GM18499 (cell line): ENCODE measurements at regions not wholly inside any gene's neighbourhood (a gene's known extent, or its start where the extent isn't known, plus 50 kb on each side); places are given as distances from the start of the nearest gene placed in this dataset.
"Not testable (repeated sequence)": the region's sequence is repeated elsewhere in the genome, so short reads cannot be mapped to it uniquely, and the experiment has no call there.

Source experiments
- ATAC-seq: cut with Tn5 transposase; IDR thresholded peaks from one replicate; pipeline ENCODE4 v1.9.1; 2021; ENCODE audit warnings: moderate number of reproducible peaks; ENCODE audit not compliant: insufficient read depth, unreplicated experiment

- ATAC-seq, result no peak
Measured at GRCh38 chrX:115960440-115961084, 210.0 kb upstream of the AGTR2 start.

GRCh38 chrX:115966920-115967319, 203.6 kb upstream of the AGTR2 start:
- ATAC-seq, result no peak

GRCh38 chrX:115968436-115969252, 201.9 kb upstream of the AGTR2 start:
- ATAC-seq, result no peak

- no peak for ATAC-seq
Measured at GRCh38 chrX:115970718-115971117, 199.8 kb upstream of the AGTR2 start.

GRCh38 chrX:115972717-115973116, 197.8 kb upstream of the AGTR2 start:
- ATAC-seq, result no peak

GRCh38 chrX:115978068-115978467, 192.5 kb upstream of the AGTR2 start:
- ATAC-seq, result no peak

- ATAC-seq, result not testable (repeated sequence)
Measured at GRCh38 chrX:115983148-115983547, 187.4 kb upstream of the AGTR2 start.

GRCh38 chrX:115987464-115987863, 183.1 kb upstream of the AGTR2 start:
- ATAC-seq, result not testable (repeated sequence)

- ATAC-seq, result no peak
Measured at GRCh38 chrX:115988825-115989224, 181.7 kb upstream of the AGTR2 start.

GRCh38 chrX:115989686-115990085, 180.9 kb upstream of the AGTR2 start:
- no peak for ATAC-seq

GRCh38 chrX:116009346-116009745, 161.2 kb upstream of the AGTR2 start:
- ATAC-seq, result no peak

GRCh38 chrX:116009861-116010710, 160.5 kb upstream of the AGTR2 start:
- peak; percentile 70 for ATAC-seq

- no peak for ATAC-seq
Measured at GRCh38 chrX:116010939-116011338, 159.6 kb upstream of the AGTR2 start.

- no peak for ATAC-seq
Measured at GRCh38 chrX:116031331-116031730, 139.2 kb upstream of the AGTR2 start.
